ENCODE measurements at regions not wholly inside any gene's neighbourhood (a gene's known extent, or its start where the extent isn't known, plus 50 kb on each side); places are given as distances from the start of the nearest gene placed in this dataset.

DNA sequence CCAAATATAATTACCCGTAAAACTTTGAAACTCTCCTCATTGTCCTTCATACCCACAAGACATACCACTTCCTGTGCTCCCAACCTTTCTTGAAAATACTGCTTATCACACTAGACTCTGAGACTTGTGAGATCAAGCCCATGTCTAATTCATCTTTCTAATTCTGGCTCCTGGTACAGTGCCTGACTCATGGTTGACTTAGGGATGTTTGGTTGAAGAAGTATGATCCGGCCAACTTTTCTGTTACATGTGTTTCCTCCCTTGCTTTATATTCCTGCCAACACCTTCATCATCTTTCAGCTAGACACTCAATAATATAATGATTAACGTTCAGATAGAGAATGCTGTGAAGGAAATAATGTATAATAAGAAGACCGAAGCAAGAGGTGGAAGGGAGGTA is 58.2 kb downstream of the MEX3B start:
- ATAC-seq = no peak
- Histone ChIP-seq H3K27ac (ENCODE audit: extremely low read depth, low read depth, low read length) (no peak overlapping the region), H3K36me3 (ENCODE audit: control insufficient read depth, insufficient read depth, low read length) (no peaks in the 10 kb centered on the region), H3K4me1 (replicated peaks in 1 of 2; ENCODE audit: control insufficient read depth in 2 of 2, insufficient read depth in 2 of 2, low read length in 2 of 2) (no peaks in the 10 kb centered on the region), H4K20me1 (replicated peaks; ENCODE audit: control insufficient read depth, insufficient read depth, low read length) (no peaks in the 10 kb centered on the region), H3K4me2 (ENCODE audit: insufficient read depth, low read length) (no peak overlapping the region), H3K9ac (ENCODE audit: insufficient read depth in 1 of 2, low read depth in 2 of 2, low read length in 2 of 2) (no peak overlapping the region), H3K27me3 (ENCODE audit: control insufficient read depth in 2 of 2, insufficient read depth in 2 of 2, low read length in 2 of 2) (no peaks in the 10 kb centered on the region), H3K4me3 (no peak overlapping the region), H3K79me2 (ENCODE audit: control insufficient read depth, insufficient read depth, low read length) (no peaks in the 10 kb centered on the region), H3K9me1 (ENCODE audit: control insufficient read depth, insufficient read depth, low read length) (no peaks in the 10 kb centered on the region), H3K9me3 (replicated peaks; ENCODE audit: control insufficient read depth, insufficient read depth, low read depth, low read length) (peaks cover 8% of the 10 kb centered on the region; the same call in 1 of the 2 replicates), H2AFZ (ENCODE audit: low read depth, low read length) (no peak overlapping the region)
- POLR2A ChIA-PET = no interaction called here
- no TSS peak for BruUV-seq (replicated peaks)
- intact Hi-C loops (cut with micrococcal nuclease) (no loop called here), in situ Hi-C loops (cut with MboI) (no loop called here)
- TF ChIP-seq RBM25 (IDR thresholded peaks at IDR 0.05; ENCODE audit: low read depth, low read length, severe bottlenecking) (peak; percentile 73), ZNF3 (CRISPR knock-in tag; IDR thresholded peaks at IDR 0.05) (0 out of 2 replicates have a peak, but pooled peaks have one; percentile 67)
- TF ChIP-seq, protein P1, sequence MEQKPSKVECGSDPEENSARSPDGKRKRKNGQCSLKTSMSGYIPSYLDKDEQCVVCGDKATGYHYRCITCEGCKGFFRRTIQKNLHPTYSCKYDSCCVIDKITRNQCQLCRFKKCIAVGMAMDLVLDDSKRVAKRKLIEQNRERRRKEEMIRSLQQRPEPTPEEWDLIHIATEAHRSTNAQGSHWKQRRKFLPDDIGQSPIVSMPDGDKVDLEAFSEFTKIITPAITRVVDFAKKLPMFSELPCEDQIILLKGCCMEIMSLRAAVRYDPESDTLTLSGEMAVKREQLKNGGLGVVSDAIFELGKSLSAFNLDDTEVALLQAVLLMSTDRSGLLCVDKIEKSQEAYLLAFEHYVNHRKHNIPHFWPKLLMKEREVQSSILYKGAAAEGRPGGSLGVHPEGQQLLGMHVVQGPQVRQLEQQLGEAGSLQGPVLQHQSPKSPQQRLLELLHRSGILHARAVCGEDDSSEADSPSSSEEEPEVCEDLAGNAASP (IDR thresholded peaks at IDR 0.05) = no peak
- CTCF ChIA-PET (ENCODE audit: low intra/inter-chr PET ratio) = no interaction called here
- FAIRE-seq = no peak
- DNase-seq (ENCODE audit: extremely low read depth in 1 of 4, low spot score in 3 of 4) = no peak
- WGBS (ENCODE audit: insufficient coverage, low coverage, missing lambda C conversion rate) = 40% methylated on average over 4 of the region's 4 CpGs

DNA sequence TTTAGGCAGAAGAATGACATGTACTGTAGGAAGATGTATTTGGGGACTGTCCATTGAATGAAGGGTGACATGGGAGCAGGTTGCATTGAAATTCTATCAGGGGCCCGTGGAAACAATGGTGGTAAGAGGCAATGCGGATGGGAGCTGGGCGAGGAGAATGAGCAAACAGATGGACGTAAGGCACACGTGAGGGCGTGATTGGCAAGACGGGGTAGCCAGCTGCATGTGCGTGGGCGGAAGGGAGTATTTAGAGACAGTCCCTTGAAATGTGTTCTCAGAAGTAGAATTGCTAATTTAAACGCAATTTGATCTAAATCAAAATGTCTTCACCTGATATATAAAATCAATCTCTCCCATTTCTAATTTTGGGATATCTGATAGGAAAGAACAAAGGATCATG is 62.3 kb downstream of the MEX3B start:
- no TSS peak for BruUV-seq (replicated peaks)
- 61% methylated on average over 10 of the region's 10 CpGs for WGBS (ENCODE audit: insufficient coverage, low coverage, missing lambda C conversion rate)
- Histone ChIP-seq H3K4me3 (no peak overlapping the region), H3K4me1 (replicated peaks in 1 of 2; ENCODE audit: control insufficient read depth in 2 of 2, insufficient read depth in 2 of 2, low read length in 2 of 2) (no peaks in the 10 kb centered on the region), H2AFZ (ENCODE audit: low read depth, low read length) (no peak overlapping the region), H4K20me1 (replicated peaks; ENCODE audit: control insufficient read depth, insufficient read depth, low read length) (no peaks in the 10 kb centered on the region), H3K9ac (ENCODE audit: insufficient read depth in 1 of 2, low read depth in 2 of 2, low read length in 2 of 2) (no peak overlapping the region), H3K9me3 (replicated peaks; ENCODE audit: control insufficient read depth, insufficient read depth, low read depth, low read length) (no peaks in the 10 kb centered on the region), H3K36me3 (ENCODE audit: control insufficient read depth, insufficient read depth, low read length) (no peaks in the 10 kb centered on the region), H3K27ac (ENCODE audit: extremely low read depth, low read depth, low read length) (no peak overlapping the region), H3K27me3 (ENCODE audit: control insufficient read depth in 2 of 2, insufficient read depth in 2 of 2, low read length in 2 of 2) (no peaks in the 10 kb centered on the region), H3K4me2 (ENCODE audit: insufficient read depth, low read length) (no peak overlapping the region), H3K79me2 (ENCODE audit: control insufficient read depth, insufficient read depth, low read length) (no peaks in the 10 kb centered on the region), H3K9me1 (ENCODE audit: control insufficient read depth, insufficient read depth, low read length) (no peaks in the 10 kb centered on the region)
- no peak for DNase-seq (ENCODE audit: extremely low read depth in 1 of 4, low spot score in 3 of 4)
- ChIA-PET POLR2A (interaction anchor here (0.6 kb wide), 1 partner anchor 55 kb away, joined by 3 read pairs; no protein-coding TSS in a partner anchor), CTCF (ENCODE audit: low intra/inter-chr PET ratio) (no interaction called here)
- TF ChIP-seq EGR1 (conservative IDR thresholded peaks at IDR 0.05) (peak; percentile 43), CCAR2 (IDR thresholded peaks at IDR 0.05; ENCODE audit: low read depth, low read length) (no peak)
- FAIRE-seq = no peak
- intact Hi-C loops (cut with micrococcal nuclease) = no loop called here
- ATAC-seq = no peak
- in situ Hi-C loops (cut with MboI) = no loop called here
